HG03432 (cell line): ENCODE measurements at regions not wholly inside any gene's neighbourhood (a gene's known extent, or its start where the extent isn't known, plus 50 kb on each side); places are given as distances from the start of the nearest gene placed in this dataset.
"Not testable (repeated sequence)": the region's sequence is repeated elsewhere in the genome, so short reads cannot be mapped to it uniquely, and the experiment has no call there.

Source experiments
- ATAC-seq: cut with Tn5 transposase; IDR thresholded peaks from one replicate; pipeline ENCODE4 v1.9.1; 2021; ENCODE audit warnings: mild to moderate bottlenecking, moderate library complexity; ENCODE audit not compliant: unreplicated experiment

GRCh38 chr13:68535329-68535728 is 1305.2 kb upstream of the PCDH9 start:
- ATAC-seq = peak; percentile 87

- not testable (repeated sequence) for ATAC-seq
Observed at GRCh38 chr13:68527167-68527566, 1297.0 kb upstream of the PCDH9 start.

GRCh38 chr13:68523838-68524424 is 1293.8 kb upstream of the PCDH9 start:
- ATAC-seq = no peak

- ATAC-seq = no peak
Observed at GRCh38 chr13:68522184-68522583, 1292.0 kb upstream of the PCDH9 start.

DNA sequence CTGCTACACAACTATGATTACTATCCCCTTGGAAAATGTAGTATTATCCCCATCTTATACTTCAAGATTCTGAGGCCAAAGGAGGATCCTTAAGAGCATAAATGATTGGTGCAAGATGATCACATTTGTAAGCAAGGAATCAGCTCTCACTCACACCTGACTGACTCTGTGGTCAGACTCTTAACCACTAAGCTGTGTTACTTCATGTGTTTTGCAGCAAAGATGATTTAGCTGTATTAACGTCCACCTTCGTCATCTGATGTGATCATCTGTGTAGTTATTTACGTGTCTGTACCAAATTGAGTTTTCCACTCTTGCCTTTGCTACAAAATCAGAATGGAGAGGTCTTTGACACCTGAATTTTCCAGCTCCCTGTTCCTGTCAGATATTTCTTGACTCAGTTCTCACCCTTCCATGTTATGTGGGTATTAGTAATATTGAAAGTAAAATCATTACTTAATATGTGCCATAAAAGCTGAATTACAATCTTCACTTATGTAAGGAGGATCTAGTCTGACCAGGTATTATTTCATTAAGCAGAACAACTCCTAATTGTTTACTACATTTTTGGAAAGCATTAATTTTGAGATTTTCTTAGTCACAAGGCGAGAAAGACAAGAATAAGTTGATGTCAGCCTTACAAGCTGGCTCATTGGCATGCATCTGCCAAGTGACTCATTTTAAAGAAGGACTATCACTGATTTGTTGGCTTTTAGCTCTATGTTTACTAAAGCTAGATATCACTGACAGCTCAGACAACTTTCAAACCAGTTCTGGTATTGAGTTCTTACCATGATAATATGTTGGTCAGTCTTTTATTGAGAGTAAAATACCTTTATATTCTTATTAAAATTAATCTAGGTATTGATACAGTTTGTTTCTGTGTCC is 1279.8 kb upstream of the PCDH9 start:
- ATAC-seq = peak; percentile 90

GRCh38 chr13:68506888-68507551 is 1276.9 kb upstream of the PCDH9 start:
- ATAC-seq = no peak

DNA sequence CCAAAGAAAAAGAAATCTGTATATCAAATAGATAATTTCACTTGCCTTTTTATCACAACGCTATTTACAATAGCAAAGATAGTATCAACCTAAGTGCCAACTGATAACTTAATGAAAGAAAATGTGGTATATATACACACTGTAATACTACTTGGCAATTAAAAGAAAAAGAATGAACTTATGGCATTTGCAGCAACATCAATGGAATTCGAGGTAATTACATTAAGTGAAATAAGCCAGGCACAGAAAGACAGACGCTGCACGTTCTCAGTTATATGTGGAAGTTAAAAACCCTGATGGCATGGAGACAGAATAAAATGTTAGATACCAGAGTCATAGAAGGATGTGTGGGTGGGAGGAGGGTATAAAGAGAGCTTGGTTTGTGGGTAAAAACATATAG is 1260.5 kb upstream of the PCDH9 start:
- no peak for ATAC-seq

- ATAC-seq = no peak
Observed at GRCh38 chr13:68481130-68481529, 1251.0 kb upstream of the PCDH9 start.

GRCh38 chr13:68473834-68474326 is 1243.7 kb upstream of the PCDH9 start:
- no peak for ATAC-seq

- no peak for ATAC-seq
Observed at GRCh38 chr13:68467160-68467559, 1237.0 kb upstream of the PCDH9 start.

- ATAC-seq = no peak
Observed at GRCh38 chr13:68440874-68441273, 1210.7 kb upstream of the PCDH9 start.

DNA sequence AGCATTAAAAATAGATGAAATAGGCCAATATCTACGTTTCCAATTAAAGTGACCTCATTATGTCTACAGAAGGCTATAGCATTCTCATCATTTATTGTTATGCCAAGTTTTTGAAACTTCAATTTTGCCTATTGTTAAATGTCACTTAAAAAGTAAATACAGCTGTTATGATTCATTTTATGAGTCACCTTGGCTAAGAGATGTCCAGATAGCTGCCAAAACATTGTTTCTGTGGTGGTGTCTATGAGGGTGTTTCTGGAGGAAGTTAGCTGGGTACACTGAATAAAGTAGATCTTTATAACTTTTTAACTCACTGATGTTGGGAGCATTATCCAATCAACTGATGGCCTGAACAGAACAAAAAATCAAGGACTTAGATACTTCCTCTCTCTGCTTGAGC is 1209.7 kb upstream of the PCDH9 start:
- ATAC-seq = peak; percentile 77

- ATAC-seq = no peak
Observed at GRCh38 chr13:68428292-68428691, 1198.2 kb upstream of the PCDH9 start.

- ATAC-seq = no peak
Observed at GRCh38 chr13:68417801-68418200, 1187.7 kb upstream of the PCDH9 start.

DNA sequence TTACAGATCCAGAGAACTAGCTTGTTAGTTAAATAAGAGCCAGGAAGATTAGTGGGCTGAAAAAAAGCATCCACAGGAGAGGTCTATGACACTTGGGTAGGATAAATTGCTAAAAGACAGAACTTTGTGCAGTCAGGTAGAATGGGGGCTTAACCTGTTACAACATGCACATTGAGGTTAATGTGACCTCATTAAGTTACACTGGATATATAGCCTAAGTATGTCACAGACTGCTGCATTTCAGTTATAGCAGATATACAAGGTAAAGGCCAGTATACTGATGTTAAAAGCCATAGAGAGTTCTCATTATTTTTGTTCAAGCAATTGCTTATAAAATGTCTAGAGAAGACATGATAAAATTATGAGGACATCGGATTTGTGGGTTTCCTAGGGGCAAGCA is 1179.9 kb upstream of the PCDH9 start:
- ATAC-seq = no peak

DNA sequence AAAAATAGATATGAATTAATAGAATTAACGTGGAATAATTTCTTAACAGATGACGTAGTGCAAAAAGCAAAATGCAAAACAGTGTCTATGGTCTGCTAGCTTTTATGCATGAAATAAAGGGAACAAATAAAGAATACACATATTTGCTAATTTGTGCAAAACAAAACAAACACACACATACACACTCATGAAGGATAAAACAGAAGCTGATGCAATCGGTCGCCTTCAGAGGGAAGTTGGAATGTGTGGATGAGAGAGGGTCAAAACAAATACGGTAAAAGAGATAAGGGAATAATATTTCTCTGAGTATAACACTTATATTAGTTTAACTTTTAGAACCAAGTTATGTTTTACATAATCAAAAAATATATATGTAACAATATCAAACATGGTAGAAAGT is 1160.9 kb upstream of the PCDH9 start:
- no peak for ATAC-seq

- ATAC-seq = no peak
Observed at GRCh38 chr13:68386808-68387207, 1156.7 kb upstream of the PCDH9 start.

GRCh38 chr13:68380041-68380973 is 1150.2 kb upstream of the PCDH9 start:
- ATAC-seq = no peak

DNA sequence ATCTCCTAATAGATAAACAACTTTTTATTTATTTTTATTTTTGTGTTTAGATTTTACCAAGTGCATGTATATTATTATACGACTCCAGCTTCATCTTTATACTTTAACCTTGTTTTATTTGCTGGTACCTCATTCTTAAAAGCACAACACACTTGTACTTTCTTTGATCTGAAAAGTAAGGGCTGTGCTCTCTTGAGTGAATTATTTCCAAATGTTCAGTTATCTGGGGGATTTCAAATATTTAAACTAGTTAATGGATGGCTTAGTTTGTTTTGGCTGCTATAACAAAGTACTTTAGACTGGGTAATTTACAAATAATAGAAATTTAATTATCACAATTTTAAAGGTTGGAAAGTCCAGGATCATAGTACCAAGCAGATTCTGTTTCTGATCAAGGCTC is 1148.2 kb upstream of the PCDH9 start:
- ATAC-seq = no peak

DNA sequence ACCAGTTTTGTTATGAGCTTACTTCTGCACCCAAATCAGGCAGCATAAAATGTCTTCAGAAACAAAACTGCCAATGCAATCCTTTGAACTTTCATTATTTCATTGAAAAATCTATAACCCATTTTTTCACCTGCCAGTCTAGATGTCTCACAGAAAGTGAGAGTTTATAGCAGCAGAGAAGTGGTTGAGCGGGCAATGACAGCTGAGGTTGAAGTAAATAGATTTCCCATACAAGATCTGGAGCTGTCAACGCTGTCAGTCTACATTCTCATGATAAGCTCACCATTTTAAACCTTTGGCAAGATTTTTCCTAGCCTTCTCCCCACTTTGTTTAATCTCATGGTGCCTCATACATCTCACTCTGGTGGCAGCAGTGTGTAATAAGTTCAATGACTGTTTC is 1144.9 kb upstream of the PCDH9 start:
- no peak for ATAC-seq

GRCh38 chr13:68369739-68370138 is 1139.6 kb upstream of the PCDH9 start:
- ATAC-seq = no peak
